ENCODE measurements at regions not wholly inside any gene's neighbourhood (a gene's known extent, or its start where the extent isn't known, plus 50 kb on each side); places are given as distances from the start of the nearest gene placed in this dataset.

GRCh38 chr3:196147116-196147515 lies 64.1 kb downstream of the ZDHHC19 start:
- Histone ChIP-seq H3K36me3 (ENCODE audit: control insufficient read depth in 2 of 2, insufficient read depth in 2 of 2, low read length in 1 of 2) (no peaks in the 10 kb centered on the region), H3K9me3 (ENCODE audit: control insufficient read depth in 2 of 2, insufficient read depth in 1 of 2, low read length in 1 of 2) (peaks cover 0 to 20% of the 10 kb centered on the region in 2 donors), H3K27me3 (ENCODE audit: control insufficient read depth in 2 of 2, insufficient read depth in 1 of 2, low read length in 1 of 2) (no peaks in the 10 kb centered on the region), H3K4me1 (ENCODE audit: control insufficient read depth in 2 of 2, insufficient read depth in 2 of 2, low read length in 2 of 2) (peaks cover 0 to 18% of the 10 kb centered on the region in 2 donors), H3K27ac (ENCODE audit: low read depth in 1 of 2, low read length in 1 of 2) (no peak overlapping the region), H3K4me3 (ENCODE audit: low read length in 2 of 2) (no peak overlapping the region)
- no peak for DNase-seq (ENCODE audit: low read depth in 6 of 9, low spot score in 9 of 9)
- 97% methylated on average over 2 of the region's 2 CpGs for WGBS

GRCh38 chr3:196145468-196146262 lies 63.8 kb upstream of the TFRC start:
- Histone ChIP-seq H3K27me3 (ENCODE audit: control insufficient read depth in 2 of 2, insufficient read depth in 1 of 2, low read length in 1 of 2) (no peaks in the 10 kb centered on the region), H3K4me3 (ENCODE audit: low read length in 2 of 2) (no peak overlapping the region), H3K27ac (ENCODE audit: low read depth in 1 of 2, low read length in 1 of 2) (no peak overlapping the region), H3K4me1 (ENCODE audit: control insufficient read depth in 2 of 2, insufficient read depth in 2 of 2, low read length in 2 of 2) (peaks cover 0 to 31% of the 10 kb centered on the region in 2 donors), H3K36me3 (ENCODE audit: control insufficient read depth in 2 of 2, insufficient read depth in 2 of 2, low read length in 1 of 2) (no peaks in the 10 kb centered on the region), H3K9me3 (ENCODE audit: control insufficient read depth in 2 of 2, insufficient read depth in 1 of 2, low read length in 1 of 2) (peaks cover 0 to 20% of the 10 kb centered on the region in 2 donors)
- 93% methylated on average over 18 of the region's 18 CpGs for WGBS
- no peak for DNase-seq (ENCODE audit: low read depth in 6 of 9, low spot score in 9 of 9)

GRCh38 chr3:196144383-196145105 lies 62.7 kb upstream of the TFRC start:
- H3K27ac ChIP-seq (ENCODE audit: low read depth in 1 of 2, low read length in 1 of 2): no peak overlapping the region
- peaks cover 0 to 19% of the 10 kb centered on the region in 2 donors for H3K9me3 ChIP-seq (ENCODE audit: control insufficient read depth in 2 of 2, insufficient read depth in 1 of 2, low read length in 1 of 2)

GRCh38 chr3:196143708-196144382 lies 62.0 kb upstream of the TFRC start:
- peaks cover 0 to 17% of the 10 kb centered on the region in 2 donors for H3K9me3 ChIP-seq (ENCODE audit: control insufficient read depth in 2 of 2, insufficient read depth in 1 of 2, low read length in 1 of 2)
- H3K27me3 ChIP-seq (ENCODE audit: control insufficient read depth in 2 of 2, insufficient read depth in 1 of 2, low read length in 1 of 2): no peaks in the 10 kb centered on the region
- peaks cover 3 to 45% of the 10 kb centered on the region in 2 donors for H3K4me1 ChIP-seq (ENCODE audit: control insufficient read depth in 2 of 2, insufficient read depth in 2 of 2, low read length in 2 of 2)
- no peaks in the 10 kb centered on the region for H3K36me3 ChIP-seq (ENCODE audit: control insufficient read depth in 2 of 2, insufficient read depth in 2 of 2, low read length in 1 of 2)
- 98% methylated on average over 17 of the region's 17 CpGs for WGBS
- H3K4me3 ChIP-seq (ENCODE audit: low read length in 2 of 2): no peak overlapping the region
- no peak overlapping the region for H3K27ac ChIP-seq (ENCODE audit: low read depth in 1 of 2, low read length in 1 of 2)
- DNase-seq (ENCODE audit: low read depth in 6 of 9, low spot score in 9 of 9): no peak

More at GRCh38 chr3:196144383-196145105, 62.7 kb upstream of the TFRC start:
- Histone ChIP-seq H3K27me3 (ENCODE audit: control insufficient read depth in 2 of 2, insufficient read depth in 1 of 2, low read length in 1 of 2) (no peaks in the 10 kb centered on the region), H3K36me3 (ENCODE audit: control insufficient read depth in 2 of 2, insufficient read depth in 2 of 2, low read length in 1 of 2) (no peaks in the 10 kb centered on the region), H3K4me3 (ENCODE audit: low read length in 2 of 2) (no peak overlapping the region), H3K4me1 (ENCODE audit: control insufficient read depth in 2 of 2, insufficient read depth in 2 of 2, low read length in 2 of 2) (peaks cover 3 to 41% of the 10 kb centered on the region in 2 donors)
- WGBS: 90% methylated on average over 19 of the region's 19 CpGs
- DNase-seq (ENCODE audit: low read depth in 6 of 9, low spot score in 9 of 9): no peak

GRCh38 chr3:196142202-196142956 lies 60.5 kb upstream of the TFRC start:
- DNase-seq (ENCODE audit: low read depth in 6 of 9, low spot score in 9 of 9): no peak
- WGBS: 94% methylated on average over 16 of the region's 16 CpGs
- no peak overlapping the region for H3K4me3 ChIP-seq (ENCODE audit: low read length in 2 of 2)
- H3K36me3 ChIP-seq (ENCODE audit: control insufficient read depth in 2 of 2, insufficient read depth in 2 of 2, low read length in 1 of 2): no peaks in the 10 kb centered on the region
- peaks cover 3 to 45% of the 10 kb centered on the region in 2 donors for H3K4me1 ChIP-seq (ENCODE audit: control insufficient read depth in 2 of 2, insufficient read depth in 2 of 2, low read length in 2 of 2)
- peaks cover 0 to 17% of the 10 kb centered on the region in 2 donors for H3K9me3 ChIP-seq (ENCODE audit: control insufficient read depth in 2 of 2, insufficient read depth in 1 of 2, low read length in 1 of 2)
- no peaks in the 10 kb centered on the region for H3K27me3 ChIP-seq (ENCODE audit: control insufficient read depth in 2 of 2, insufficient read depth in 1 of 2, low read length in 1 of 2)
- peak overlapping the region in 1 of 2 donors; percentile 57 for H3K27ac ChIP-seq (ENCODE audit: low read depth in 1 of 2, low read length in 1 of 2)

- Histone ChIP-seq H3K27me3 (ENCODE audit: control insufficient read depth in 2 of 2, insufficient read depth in 1 of 2, low read length in 1 of 2) (no peaks in the 10 kb centered on the region), H3K36me3 (ENCODE audit: control insufficient read depth in 2 of 2, insufficient read depth in 2 of 2, low read length in 1 of 2) (no peaks in the 10 kb centered on the region), H3K9me3 (ENCODE audit: control insufficient read depth in 2 of 2, insufficient read depth in 1 of 2, low read length in 1 of 2) (peaks cover 0 to 17% of the 10 kb centered on the region in 2 donors), H3K4me1 (ENCODE audit: control insufficient read depth in 2 of 2, insufficient read depth in 2 of 2, low read length in 2 of 2) (peaks cover 3 to 45% of the 10 kb centered on the region in 2 donors), H3K4me3 (ENCODE audit: low read length in 2 of 2) (no peak overlapping the region), H3K27ac (ENCODE audit: low read depth in 1 of 2, low read length in 1 of 2) (peak overlapping the region in 1 of 2 donors; percentile 36)
- no peak for DNase-seq (ENCODE audit: low read depth in 6 of 9, low spot score in 9 of 9)
- WGBS: 97% methylated on average over 6 of the region's 6 CpGs
These were observed 59.9 kb upstream of the TFRC start for GRCh38 chr3:196141866-196142201.

GRCh38 chr3:196141052-196141865 lies 59.4 kb upstream of the TFRC start:
- WGBS: 94% methylated on average over 15 of the region's 15 CpGs
- no peak for DNase-seq (ENCODE audit: low read depth in 6 of 9, low spot score in 9 of 9)
- peaks cover 0 to 17% of the 10 kb centered on the region in 2 donors for H3K9me3 ChIP-seq (ENCODE audit: control insufficient read depth in 2 of 2, insufficient read depth in 1 of 2, low read length in 1 of 2)
- no peaks in the 10 kb centered on the region for H3K27me3 ChIP-seq (ENCODE audit: control insufficient read depth in 2 of 2, insufficient read depth in 1 of 2, low read length in 1 of 2)
- H3K36me3 ChIP-seq (ENCODE audit: control insufficient read depth in 2 of 2, insufficient read depth in 2 of 2, low read length in 1 of 2): no peaks in the 10 kb centered on the region
- H3K27ac ChIP-seq (ENCODE audit: low read depth in 1 of 2, low read length in 1 of 2): peak overlapping the region in 1 of 2 donors; percentile 12
- H3K4me1 ChIP-seq (ENCODE audit: control insufficient read depth in 2 of 2, insufficient read depth in 2 of 2, low read length in 2 of 2): peaks cover 3 to 46% of the 10 kb centered on the region in 2 donors
- H3K4me3 ChIP-seq (ENCODE audit: low read length in 2 of 2): no peak overlapping the region

- peak in 1 of 9 donors; percentile 37 for DNase-seq (ENCODE audit: low read depth in 6 of 9, low spot score in 9 of 9)
- H3K4me1 ChIP-seq (ENCODE audit: control insufficient read depth in 2 of 2, insufficient read depth in 2 of 2, low read length in 2 of 2): peaks cover 3 to 52% of the 10 kb centered on the region in 2 donors
- 49% methylated on average over 12 of the region's 12 CpGs for WGBS
- no peaks in the 10 kb centered on the region for H3K36me3 ChIP-seq (ENCODE audit: control insufficient read depth in 2 of 2, insufficient read depth in 2 of 2, low read length in 1 of 2)
- H3K9me3 ChIP-seq (ENCODE audit: control insufficient read depth in 2 of 2, insufficient read depth in 1 of 2, low read length in 1 of 2): peaks cover 0 to 17% of the 10 kb centered on the region in 2 donors
- no peaks in the 10 kb centered on the region for H3K27me3 ChIP-seq (ENCODE audit: control insufficient read depth in 2 of 2, insufficient read depth in 1 of 2, low read length in 1 of 2)
- H3K4me3 ChIP-seq (ENCODE audit: low read length in 2 of 2): no peak overlapping the region
- no peak overlapping the region for H3K27ac ChIP-seq (ENCODE audit: low read depth in 1 of 2, low read length in 1 of 2)
These were observed 58.3 kb upstream of the TFRC start for GRCh38 chr3:196140224-196140623.
